NB4 (cell line): ENCODE measurements at regions not wholly inside any gene's neighbourhood (a gene's known extent, or its start where the extent isn't known, plus 50 kb on each side); places are given as distances from the start of the nearest gene placed in this dataset.
"Not testable (repeated sequence)": the region's sequence is repeated elsewhere in the genome, so short reads cannot be mapped to it uniquely, and the experiment has no call there.

Source experiments
- DNase-seq: peaks from one replicate; pipeline ENCODE4 v3.0.0; 2010; ENCODE audit warnings: low read depth
- H3K4me3 ChIP-seq: one replicate; pipeline ENCODE4 v1.5.1; 2011; ENCODE audit warnings: mild to moderate bottlenecking, low read depth, low read length, moderate library complexity

DNA sequence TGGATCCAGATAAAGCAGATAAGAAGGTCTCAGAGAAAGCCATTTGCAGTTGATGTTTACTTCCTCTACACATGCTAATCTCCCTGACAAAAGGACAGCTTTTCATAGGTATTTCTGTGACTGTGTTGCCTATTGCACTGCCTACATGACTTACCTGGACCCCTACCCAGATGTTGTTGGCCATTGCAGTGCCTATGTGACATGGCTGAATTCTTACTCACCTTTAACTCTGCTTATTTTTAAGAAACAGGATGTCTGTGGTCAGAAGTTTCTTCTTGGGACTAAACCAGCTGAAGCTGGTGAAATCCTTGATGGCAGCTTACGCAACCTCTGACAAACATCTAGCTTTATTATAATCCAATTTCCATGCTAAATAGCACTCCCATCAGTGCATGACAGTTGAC is 50.7 kb downstream of the PPIAL4D start:
- not testable (repeated sequence) for DNase-seq, H3K4me3 ChIP-seq

DNA sequence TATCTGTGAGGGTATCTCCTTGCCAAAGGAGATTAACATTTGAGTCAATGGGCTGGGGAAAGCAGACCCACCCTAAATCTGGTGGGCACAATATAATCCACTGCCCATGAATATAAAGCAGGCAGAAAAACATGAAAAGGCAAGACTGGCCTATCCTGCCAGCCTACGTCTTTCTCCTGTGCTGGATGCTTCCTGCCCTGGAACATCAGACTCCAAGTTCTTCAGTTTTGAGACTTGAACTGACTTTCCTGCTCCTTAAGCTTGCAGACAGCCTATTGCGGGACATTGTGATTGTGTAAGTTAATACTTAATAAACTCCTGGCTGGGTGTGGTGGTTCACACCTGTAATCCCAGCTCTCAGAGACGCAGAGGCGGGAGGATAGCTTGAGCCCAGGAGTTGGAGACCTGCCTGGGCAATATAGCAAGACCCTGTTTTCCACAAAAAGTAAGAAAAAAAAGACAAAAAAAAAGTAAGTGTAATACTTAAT is 52.4 kb downstream of the PPIAL4D start:
- H3K4me3 ChIP-seq, DNase-seq: not testable (repeated sequence)

DNA sequence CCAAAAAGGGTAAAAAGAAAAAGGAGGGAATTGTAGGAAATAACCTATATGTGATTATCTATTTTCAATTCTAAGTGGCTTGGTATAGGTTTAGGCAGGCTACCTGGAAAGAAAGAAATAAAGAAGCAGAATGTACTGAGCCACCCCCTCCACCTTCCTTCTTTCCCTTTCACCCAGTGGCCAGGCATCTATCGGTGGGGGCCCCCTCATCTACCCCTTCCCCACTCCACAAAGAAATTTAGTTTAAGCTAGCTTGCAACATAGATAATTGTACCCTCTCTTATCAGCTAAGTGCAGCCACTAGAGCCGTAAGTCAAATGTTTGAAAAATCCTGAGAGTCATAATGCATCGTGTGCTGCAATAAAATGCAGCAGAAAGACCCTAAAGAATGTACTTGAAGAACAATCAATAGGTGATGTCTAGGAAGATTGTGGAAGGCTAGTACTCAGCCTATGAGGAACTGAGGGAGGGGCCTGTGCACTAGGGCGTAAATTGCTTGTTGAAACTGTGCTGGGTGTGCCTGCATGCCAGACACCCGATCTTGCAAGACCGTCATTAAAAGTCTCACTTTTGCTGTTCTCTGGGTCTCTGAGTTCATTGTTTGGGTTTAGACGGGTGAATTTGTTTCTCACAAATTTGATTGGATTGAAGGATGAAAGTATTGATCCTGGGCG is 53.0 kb downstream of the PPIAL4D start:
- peak; percentile 3 for DNase-seq
- H3K4me3 ChIP-seq: not testable (repeated sequence)

DNA sequence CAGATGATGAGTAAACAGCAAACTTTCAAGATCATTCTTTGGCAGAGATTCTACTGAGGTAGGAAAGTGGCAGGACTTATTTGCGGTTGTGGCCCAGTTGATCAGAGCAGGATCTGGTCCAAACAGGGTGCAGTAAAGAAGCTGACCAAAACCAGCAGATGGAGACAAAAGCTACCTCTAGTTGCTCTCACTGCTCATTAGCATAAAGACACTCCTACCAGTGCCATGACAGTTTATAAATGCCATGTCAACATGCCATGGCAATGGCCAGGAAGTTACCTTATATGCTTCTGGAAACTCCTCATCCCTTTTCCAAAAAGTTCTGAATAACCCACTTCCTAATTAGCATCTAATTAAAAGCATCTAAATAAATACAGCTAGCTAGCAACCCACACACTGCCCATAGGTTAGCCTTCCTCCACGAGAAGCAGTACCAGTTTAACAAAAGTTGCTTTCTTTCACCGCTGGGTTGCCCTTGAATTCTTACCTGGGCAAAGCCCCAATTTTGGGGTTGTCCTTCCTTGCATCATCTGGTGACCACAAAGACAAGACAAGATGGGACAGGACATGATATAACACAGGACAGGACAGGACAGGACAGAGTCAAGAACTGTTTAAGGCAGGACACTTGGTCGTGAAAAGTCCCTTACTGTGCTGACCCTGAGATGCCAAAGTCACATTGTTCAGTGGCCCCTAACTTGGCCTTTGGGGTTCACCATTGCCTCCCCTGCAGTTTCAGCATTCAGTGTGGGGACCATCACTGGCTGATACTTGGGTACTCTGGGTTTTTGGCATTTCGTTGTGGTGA is 59.2 kb downstream of the PPIAL4D start:
- not testable (repeated sequence) for H3K4me3 ChIP-seq, DNase-seq

DNA sequence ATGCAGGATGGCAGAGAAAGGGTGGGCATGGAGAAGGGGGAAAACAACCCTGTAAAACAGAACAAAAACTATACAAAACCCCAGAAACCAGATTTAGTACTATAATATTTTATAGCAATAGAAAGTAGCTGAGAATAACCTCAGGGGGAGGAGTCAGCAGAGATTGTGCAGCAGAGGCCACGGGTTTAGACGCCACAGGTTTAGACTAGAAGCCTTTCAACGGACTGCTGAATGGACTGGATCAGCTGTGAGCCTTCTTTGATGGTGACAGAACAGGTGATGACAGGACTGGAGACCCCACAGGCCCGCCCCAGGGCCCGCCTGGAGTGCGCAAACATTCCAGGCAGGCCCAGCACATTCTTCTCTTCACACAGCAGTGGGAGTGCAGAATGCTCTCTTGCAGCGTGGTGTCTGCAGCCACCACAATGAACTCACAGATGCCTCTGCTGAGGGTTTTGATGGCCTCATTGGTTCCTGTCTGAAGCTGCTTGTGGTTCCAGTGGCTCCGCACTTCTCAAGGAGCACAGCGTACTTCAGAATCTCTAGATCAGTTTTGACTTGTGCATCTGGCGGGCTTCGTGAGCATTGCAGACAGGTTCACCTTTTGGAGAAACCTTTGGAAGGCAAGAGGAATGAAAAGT is 65.6 kb downstream of the PPIAL4D start:
- not testable (repeated sequence) for H3K4me3 ChIP-seq

DNA sequence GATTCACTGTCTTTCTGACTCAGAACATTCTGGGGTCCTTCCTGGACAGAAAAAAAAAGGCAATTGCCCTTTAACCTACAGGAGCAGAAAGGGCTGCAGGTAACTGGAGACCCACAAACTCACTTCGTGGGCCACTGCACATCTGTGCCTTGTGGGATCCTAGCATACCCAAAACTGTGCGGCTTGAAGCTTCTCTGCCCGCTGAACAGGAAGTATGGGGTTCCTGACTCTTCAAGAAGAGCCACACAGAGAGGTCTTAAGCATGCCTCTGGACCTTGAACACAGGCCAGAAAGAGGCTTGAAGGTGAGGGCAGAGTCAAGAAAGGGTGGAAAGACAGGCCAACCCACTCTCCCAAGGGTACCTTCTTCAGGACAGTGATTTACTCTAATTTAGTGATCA is 67.6 kb downstream of the PPIAL4D start:
- DNase-seq, H3K4me3 ChIP-seq: not testable (repeated sequence)

More for the DNA sequence above, 65.6 kb downstream of the PPIAL4D start:
- not testable (repeated sequence) for DNase-seq

DNA sequence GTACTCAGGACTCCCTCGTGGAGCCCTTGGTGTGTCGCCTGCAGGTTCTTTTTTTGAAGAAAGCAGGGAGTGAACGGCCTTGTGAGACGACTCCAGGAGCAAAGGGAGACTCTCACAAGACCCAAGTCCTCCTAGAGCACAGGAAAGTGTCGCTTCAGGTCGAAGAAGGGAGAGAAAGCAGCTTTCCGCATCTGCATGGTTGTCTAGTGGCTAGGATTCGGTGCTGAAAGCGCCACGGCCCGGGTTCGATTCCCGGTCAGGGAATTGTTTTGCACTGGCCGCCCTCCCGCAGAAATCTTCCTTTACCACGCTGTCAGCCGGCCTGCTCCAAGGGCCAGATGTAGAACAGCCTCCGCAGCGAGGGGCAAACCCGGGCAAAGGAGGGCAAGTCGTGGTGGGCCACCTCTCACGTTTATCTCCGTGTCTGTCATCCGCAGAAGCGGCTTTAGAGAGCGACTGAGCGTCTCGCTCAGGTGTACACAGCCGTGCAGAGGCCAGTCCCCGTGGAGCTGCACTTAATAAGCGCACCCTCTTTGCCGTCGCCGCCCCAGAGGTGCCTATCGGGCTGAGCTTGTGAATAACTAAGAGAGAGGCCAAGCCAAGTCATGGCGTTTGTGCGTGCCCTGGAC is 72.6 kb downstream of the FAM72D start:
- not testable (repeated sequence) for H3K4me3 ChIP-seq, DNase-seq

DNA sequence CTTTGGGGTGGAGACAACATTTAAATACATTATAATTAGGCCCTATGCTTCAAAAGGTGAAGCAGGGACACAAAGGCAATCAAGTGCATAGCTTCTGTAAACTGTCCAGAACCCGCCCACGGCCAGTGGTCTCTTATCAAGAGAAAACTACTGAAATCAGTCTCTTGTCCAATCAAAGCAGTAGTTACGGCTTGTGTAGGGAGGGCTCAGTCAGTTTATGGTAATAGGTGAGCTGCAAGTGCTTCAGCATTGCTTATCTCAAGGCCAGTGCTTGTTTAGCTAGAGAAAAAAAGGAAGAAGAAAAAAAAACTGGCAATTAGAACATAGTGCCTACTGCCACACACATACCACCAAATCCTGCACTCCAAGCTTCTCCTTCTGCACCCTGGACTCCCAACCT is 68.6 kb downstream of the FAM72D start:
- not testable (repeated sequence) for DNase-seq, H3K4me3 ChIP-seq
